SH-SY5Y (cell line): ENCODE measurements at regions not wholly inside any gene's neighbourhood (a gene's known extent, or its start where the extent isn't known, plus 50 kb on each side); places are given as distances from the start of the nearest gene placed in this dataset.

Source experiments
- GATA2 ChIP-seq: IDR thresholded peaks from 2 replicates; pipeline ENCODE4 v1.6.1; 2011; ENCODE audit warnings: mild to moderate bottlenecking, low read depth, low read length
- GATA3 ChIP-seq: IDR thresholded peaks from 2 replicates; pipeline ENCODE4 v1.6.1; 2011; ENCODE audit warnings: low read depth, mild to moderate bottlenecking, low read length, moderate library complexity

GRCh38 chr3:180421221-180421620 is 180.7 kb upstream of the TTC14 start:
- TF ChIP-seq GATA3: no peak
- no peak for TF ChIP-seq GATA2
